Stimulated activated CD8-positive, alpha-beta memory T cell treated with anti-CD3 and anti-CD28 coated beads, Interleukin-15, amount 100 ng/mL, for 48 hours (primary cell): ENCODE measurements at regions not wholly inside any gene's neighbourhood (a gene's known extent, or its start where the extent isn't known, plus 50 kb on each side); places are given as distances from the start of the nearest gene placed in this dataset.

Source experiments
- DNase-seq, 2 donors: peaks; one replicate each; pipeline ENCODE4 v3.0.0-alpha.2; 2020; ENCODE audit warnings: low read depth in 2 of 2

- DNase-seq = no peak
These were observed 326.1 kb downstream of the NSG2 start for GRCh38 chr5:174371600-174372094.

DNA sequence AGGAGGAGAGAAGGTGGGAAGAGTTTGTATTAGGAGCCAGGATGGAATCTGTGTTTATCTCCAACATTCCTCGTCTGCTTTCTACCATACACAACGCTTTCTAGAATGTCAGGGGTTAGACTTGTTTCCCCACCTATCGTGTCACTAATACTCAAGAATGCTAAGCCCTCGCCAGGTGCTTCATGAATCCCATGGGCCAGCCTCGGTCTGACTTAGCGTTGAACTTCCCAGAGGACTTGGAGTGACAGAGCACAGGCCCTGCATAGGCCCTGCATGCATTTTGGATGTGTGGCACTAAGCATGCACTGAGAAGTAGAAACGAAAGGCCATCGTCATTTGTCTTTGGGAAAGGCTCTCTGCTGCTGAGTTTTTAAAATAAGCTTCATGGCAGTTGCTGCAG, 328.7 kb downstream of the NSG2 start:
- no peak for DNase-seq

- no peak for DNase-seq
These were observed 330.6 kb downstream of the NSG2 start for GRCh38 chr5:174376056-174376455.

- no peak for DNase-seq
These were observed 331.3 kb downstream of the NSG2 start for GRCh38 chr5:174376726-174377373.

DNA sequence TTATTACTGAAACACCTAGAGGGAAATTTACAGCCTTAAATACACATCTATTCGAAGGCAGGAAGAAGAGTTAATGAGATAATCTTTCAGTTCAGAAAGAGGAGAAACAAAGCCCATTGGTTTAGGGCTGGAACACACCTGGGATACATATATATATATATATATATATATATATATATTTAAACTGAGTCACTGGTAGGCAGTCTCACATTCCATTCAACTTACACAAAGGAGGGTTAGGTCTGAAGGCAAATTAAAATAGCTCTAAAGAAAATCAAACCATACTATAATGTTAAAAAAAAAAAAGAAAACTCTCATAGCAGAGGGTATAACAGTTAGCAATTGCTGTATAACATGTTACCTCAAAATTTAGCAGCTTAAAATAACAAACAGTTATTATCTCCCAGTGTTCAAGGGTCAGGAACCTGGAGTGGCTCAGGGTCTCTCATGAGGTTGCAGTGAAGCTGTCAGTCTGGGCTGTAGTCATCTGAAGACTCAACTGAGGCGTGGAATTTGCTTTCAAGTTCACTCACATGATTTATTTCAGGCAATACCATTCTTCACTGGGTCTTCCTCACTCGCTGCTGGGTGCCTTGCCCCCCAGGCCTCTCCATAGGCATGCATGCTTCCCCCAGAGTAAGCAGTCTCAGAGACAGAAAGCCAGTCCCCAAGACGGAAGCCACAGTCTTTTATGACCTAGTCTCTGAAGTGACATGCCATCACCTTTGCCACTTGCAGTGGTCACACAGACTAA, 332.8 kb downstream of the NSG2 start:
- no peak for DNase-seq

- no peak for DNase-seq
These were observed 334.8 kb downstream of the NSG2 start for GRCh38 chr5:174380311-174380710.

DNA sequence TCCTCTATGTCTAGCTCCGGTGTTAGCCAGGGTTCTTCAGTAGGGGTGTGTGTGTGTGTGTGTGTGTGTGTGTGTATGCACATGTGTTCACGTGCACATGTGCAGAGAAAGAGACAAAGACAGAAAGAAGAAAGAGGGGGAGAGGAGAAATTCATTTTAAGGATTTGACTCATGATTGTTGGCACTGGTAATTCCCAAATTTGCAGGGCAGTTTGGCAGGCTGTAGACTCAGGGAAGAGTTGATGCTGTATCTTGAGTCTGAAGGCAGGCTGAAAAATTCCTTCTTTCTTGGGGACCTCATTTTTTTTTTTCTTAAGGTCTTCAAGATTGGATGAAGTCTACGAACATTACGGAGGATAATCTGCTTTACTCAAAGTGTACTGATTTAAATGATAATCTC, 335.7 kb downstream of the NSG2 start:
- no peak for DNase-seq

- no peak for DNase-seq
These were observed 338.0 kb downstream of the NSG2 start for GRCh38 chr5:174383210-174384167.

GRCh38 chr5:174384509-174384947, 339.0 kb downstream of the NSG2 start:
- DNase-seq = no peak

GRCh38 chr5:174386306-174386705, 338.1 kb upstream of the MSX2 start:
- no peak for DNase-seq

DNA sequence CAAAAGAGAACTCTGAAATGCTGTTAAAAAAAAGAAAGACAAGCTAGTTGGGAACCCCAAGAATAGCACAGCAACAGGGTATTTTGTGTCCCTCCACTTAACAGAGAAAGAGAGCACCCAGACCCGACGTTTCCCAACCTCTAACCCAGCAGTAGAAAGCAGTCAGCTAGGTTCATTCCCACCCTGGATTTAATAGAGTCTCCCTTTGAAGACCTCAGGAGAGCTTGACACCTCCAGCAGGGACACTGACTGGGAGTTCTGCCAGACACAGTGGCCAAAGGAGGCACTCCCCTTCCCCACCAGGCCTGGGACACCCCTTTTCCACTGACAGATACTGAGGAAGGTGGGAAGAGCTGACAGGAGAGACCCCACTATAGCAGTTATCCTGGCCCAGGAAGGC, 337.5 kb upstream of the MSX2 start:
- no peak for DNase-seq

DNA sequence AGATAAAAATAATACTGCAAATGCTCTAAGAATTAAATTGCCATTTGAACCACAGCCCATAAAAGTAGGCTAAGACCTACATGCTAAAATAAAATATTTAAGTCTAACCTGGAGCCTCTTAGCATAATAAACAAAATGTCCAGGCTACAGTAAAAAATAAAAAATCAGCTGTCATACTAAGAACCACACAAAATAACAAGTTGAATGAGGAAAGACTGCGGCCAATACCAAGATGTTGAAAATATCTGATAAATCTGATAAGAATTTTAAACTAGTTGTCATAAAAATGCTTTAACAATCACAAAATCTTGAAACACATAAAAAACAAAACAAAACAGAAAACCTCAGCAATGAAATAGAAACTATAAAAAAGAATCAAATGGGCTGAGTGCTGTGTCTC, 336.9 kb upstream of the MSX2 start:
- DNase-seq = no peak

DNA sequence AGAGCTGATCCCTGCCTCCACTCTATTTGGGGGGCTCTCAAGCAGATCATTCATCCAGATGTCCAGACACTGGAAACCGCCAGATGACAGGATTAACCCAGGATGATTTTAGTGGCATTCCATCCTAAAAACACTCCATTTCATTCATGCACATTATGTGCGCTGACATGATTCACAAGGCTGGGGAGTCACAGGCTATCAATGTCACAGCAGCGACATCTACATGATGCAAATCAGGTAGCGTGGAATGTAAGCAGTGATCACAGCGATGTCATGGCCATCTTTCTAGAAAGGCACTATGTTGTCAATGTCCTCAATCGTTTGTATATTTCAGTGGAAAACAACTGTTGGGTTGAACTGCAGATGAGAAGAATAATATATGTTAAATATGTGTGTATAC, 331.5 kb upstream of the MSX2 start:
- DNase-seq = no peak

- no peak for DNase-seq
These were observed 327.8 kb upstream of the MSX2 start for GRCh38 chr5:174396541-174396940.

DNA sequence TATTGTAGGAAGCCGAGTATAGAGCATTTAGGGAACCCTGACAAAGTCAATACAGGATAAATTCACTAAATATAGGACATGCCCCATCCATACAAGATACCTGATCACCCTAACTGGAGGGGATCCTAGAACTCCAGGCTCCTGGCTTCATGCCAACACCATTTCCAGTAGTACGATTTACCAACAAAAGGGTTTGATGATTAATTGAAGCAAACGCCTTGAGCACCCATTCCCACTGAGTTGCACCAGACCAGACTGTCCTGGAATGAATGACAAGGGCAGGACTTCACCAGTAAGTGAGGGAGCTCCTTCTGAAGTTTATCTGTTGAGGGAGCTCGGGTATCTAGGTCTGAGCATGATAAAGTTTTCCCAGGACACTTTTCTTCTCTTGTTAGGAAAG, 327.2 kb upstream of the MSX2 start:
- DNase-seq = no peak

DNA sequence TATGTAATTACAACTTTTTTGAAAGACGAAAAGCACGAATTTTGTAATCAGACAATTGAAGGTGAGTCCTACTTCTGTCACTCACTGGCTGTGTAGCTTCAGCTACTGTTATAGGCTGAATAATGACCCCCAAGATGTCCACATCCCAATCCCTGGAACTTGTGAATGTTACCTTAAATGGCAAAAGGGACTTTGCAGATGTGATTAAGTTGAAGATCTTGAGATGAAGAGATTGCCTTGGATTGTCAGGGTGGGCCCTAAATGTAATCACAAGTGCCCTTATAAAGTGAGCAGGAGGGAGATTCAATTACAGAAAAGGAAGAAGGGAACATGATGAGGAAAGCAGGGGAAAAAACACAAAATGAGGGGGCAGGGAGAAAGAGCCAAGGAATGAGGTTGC, 326.2 kb upstream of the MSX2 start:
- DNase-seq = no peak

DNA sequence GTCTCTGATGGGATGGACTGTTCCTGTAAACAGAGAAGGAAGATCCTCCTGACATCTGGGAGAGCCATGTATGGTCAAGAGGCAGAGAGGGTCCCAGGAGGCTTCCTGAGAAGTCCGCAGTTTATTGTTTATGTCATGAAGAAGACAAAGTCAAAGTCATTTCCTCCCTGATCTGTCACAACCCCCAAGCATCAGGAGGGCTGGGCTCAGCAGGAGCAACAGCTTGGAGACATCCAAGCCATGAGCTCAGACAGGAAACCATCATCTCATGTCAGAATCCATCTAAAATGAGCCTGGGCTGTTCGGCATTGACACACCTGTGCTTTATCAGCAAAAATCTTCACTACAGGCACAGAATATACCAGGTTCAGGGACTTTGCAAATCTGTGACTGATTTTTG, 325.0 kb upstream of the MSX2 start:
- DNase-seq = no peak

DNA sequence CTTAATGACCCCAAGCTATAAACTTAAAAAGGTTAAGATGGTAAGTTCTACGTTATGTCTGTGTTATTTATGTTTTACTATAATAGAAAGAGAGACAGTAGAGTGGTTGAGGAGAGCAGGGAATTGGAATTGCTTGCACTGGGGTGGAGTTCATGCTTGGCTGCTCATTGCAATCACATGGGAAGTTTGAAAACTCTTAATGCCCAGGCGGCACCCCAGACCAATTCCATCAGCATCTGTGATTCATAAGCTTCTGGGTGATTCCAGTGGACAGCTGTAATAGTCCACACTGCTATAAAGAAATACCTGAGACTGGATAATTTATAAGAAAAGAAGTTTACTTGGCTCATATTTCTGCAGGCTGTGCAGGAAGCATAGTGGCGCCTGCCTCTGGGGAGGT, 323.9 kb upstream of the MSX2 start:
- no peak for DNase-seq

DNA sequence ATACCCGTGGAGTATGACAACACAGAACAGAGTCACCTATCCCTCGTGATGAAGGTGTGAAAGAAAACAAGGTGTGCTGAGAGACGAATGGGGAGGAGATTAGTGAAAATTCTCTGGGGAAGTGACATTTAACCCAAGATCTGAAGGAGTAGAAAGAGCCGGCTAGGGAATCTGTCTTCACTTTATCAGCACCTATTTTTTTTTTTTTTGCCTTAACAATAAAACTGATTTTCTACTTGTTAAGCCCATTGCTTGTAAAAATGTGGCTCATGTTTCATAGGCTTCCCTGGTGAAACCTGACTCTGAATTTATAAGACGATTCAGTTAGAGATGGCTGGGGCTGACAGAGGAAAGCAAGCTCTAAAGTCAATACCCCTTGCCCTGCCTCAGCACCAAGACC, 322.6 kb upstream of the MSX2 start:
- DNase-seq = no peak

GRCh38 chr5:174402222-174402812, 322.1 kb upstream of the MSX2 start:
- no peak for DNase-seq

GRCh38 chr5:174404848-174405247, 319.5 kb upstream of the MSX2 start:
- no peak for DNase-seq

GRCh38 chr5:174409070-174409469, 315.3 kb upstream of the MSX2 start:
- no peak for DNase-seq
